ENCODE measurements at regions not wholly inside any gene's neighbourhood (a gene's known extent, or its start where the extent isn't known, plus 50 kb on each side); places are given as distances from the start of the nearest gene placed in this dataset.
A peak's percentile ranks its signal among the peaks of the same experiment; 100 is the strongest.

DNA sequence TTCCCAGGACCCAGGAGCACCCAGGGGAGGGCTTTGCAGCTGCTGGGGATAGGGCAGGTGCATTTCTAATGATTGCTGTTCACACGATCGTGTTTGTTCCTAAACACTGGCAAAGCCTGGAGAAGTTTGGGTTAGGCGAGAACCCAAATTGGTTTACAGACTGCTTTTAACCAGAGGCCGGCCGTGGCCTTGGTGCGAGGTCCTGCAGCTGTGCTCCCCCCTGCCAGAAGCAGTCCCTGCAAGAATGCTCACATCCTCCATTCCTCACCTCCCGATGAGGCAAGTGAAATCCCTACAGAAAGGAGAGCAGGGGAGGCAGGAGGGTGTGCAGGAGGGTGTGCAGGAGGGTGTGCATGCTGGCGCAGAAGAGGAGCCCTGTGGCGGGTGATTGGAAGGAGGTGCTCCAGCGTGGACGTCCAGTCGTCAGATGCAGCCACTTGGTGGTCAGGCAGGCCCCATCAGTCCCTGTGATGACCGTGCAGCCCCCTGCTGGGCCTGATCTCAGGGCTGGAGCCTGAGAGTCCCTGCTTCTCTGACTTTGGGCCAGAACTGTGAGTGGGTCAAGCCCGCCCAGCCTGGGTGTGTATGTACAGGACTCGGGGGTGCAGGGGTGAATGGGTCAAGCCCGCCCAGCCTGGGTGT is 55.7 kb upstream of the FRMD1 start:
- H3K4me3 ChIP-seq, result no peak overlapping the region
- no peaks in the 10 kb centered on the region for H3K9me3 ChIP-seq
- H3K27ac ChIP-seq, result no peak overlapping the region
- no peaks in the 10 kb centered on the region for H3K27me3 ChIP-seq (replicated peaks; ENCODE audit: insufficient read depth)
- no peak for ATAC-seq (ENCODE audit: insufficient number of reproducible peaks, low FRiP score, low read depth)
- TF ChIP-seq, protein P1, sequence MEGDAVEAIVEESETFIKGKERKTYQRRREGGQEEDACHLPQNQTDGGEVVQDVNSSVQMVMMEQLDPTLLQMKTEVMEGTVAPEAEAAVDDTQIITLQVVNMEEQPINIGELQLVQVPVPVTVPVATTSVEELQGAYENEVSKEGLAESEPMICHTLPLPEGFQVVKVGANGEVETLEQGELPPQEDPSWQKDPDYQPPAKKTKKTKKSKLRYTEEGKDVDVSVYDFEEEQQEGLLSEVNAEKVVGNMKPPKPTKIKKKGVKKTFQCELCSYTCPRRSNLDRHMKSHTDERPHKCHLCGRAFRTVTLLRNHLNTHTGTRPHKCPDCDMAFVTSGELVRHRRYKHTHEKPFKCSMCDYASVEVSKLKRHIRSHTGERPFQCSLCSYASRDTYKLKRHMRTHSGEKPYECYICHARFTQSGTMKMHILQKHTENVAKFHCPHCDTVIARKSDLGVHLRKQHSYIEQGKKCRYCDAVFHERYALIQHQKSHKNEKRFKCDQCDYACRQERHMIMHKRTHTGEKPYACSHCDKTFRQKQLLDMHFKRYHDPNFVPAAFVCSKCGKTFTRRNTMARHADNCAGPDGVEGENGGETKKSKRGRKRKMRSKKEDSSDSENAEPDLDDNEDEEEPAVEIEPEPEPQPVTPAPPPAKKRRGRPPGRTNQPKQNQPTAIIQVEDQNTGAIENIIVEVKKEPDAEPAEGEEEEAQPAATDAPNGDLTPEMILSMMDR (IDR thresholded peaks at IDR 0.05), result no peak
- peaks cover 3 to 20% of the 10 kb centered on the region in 2 donors for H3K4me1 ChIP-seq (ENCODE audit: control insufficient read depth in 1 of 2, low read depth in 2 of 2)
- DNase-seq (ENCODE audit: low spot score), result no peak
- no peaks in the 10 kb centered on the region for H3K36me3 ChIP-seq

DNA sequence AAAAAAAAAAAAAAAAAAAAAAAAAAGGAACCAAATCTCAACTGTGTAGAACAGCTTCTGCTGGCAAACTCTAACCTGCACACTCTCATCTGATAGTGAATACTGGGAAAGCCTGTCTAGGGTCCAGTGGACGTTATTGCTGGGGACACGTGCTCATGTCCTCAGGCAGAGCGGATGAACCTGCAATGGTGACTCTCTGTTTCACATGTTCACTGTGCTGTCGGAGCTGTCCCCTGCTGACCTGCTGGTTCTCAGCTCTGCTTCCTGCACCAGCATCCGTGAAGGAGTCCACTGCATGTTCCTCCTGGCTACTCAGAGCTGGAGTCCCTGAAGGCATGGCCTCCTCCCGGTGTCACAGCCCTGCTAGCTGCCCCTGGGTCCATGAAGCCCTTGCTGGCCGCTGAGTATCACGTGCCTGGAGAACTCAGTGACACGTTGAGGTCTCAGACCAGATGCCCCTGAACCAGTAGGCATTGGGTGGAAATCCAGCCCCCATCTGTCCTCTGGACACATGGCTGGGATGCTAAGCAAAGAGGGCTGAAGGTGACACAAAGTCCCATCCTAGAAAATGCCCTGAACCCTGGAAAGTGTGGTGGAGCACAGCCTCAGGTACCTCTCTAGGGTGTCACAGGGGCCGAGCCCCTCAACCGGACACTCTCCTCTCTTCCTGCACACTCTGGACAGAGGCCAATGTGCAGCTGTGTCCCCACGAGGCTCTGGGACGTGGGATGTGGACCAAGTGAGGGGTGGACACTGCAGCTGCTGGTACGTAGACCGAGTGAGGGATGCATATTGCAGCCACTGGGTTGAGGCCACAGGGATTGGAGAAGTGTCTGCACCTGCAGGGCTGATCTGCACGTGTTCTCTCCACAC is 54.9 kb upstream of the FRMD1 start:
- H3K27me3 ChIP-seq (replicated peaks; ENCODE audit: insufficient read depth), result no peaks in the 10 kb centered on the region
- H3K9me3 ChIP-seq, result no peaks in the 10 kb centered on the region
- H3K36me3 ChIP-seq, result no peaks in the 10 kb centered on the region
- H3K4me1 ChIP-seq (ENCODE audit: control insufficient read depth in 1 of 2, low read depth in 2 of 2), result peaks cover 3 to 20% of the 10 kb centered on the region in 2 donors
- ATAC-seq (ENCODE audit: insufficient number of reproducible peaks, low FRiP score, low read depth), result no peak
- no peak for DNase-seq (ENCODE audit: low spot score)
- no peak overlapping the region for H3K27ac ChIP-seq
- TF ChIP-seq, protein P1 (IDR thresholded peaks at IDR 0.05), result no peak
- peak overlapping the region; percentile 64 for H3K4me3 ChIP-seq

DNA sequence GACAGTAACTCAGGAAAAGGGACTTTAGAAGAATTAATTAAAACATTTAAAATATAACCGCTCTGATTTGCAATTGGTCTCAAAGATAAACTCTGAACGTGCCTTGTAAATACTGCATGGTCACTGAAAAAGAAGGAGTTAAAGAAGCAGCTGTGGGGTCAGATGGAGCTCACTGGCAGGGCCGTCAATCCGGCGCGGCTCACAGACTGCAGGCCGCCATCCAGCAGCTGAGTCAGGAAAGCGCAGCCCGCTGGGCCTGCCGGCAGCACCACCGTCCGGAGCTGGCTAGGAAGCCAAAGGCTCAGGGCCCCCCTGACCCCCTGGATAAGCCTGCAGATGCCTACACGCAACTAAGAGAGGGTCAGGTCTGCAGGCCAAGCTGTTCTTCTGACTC is 54.2 kb upstream of the FRMD1 start:
- Histone ChIP-seq H3K4me3 (peak overlapping the region; percentile 64), H3K4me1 (ENCODE audit: control insufficient read depth in 1 of 2, low read depth in 2 of 2) (peaks cover 3 to 20% of the 10 kb centered on the region in 2 donors), H3K27ac (peak overlapping the region; percentile 3 to 4), H3K9me3 (no peaks in the 10 kb centered on the region), H3K27me3 (replicated peaks; ENCODE audit: insufficient read depth) (no peaks in the 10 kb centered on the region), H3K36me3 (no peaks in the 10 kb centered on the region)
- TF ChIP-seq, protein P1 (IDR thresholded peaks at IDR 0.05), result peak; percentile 31
- DNase-seq (ENCODE audit: low spot score), result no peak
- no peak for ATAC-seq (ENCODE audit: insufficient number of reproducible peaks, low FRiP score, low read depth)

DNA sequence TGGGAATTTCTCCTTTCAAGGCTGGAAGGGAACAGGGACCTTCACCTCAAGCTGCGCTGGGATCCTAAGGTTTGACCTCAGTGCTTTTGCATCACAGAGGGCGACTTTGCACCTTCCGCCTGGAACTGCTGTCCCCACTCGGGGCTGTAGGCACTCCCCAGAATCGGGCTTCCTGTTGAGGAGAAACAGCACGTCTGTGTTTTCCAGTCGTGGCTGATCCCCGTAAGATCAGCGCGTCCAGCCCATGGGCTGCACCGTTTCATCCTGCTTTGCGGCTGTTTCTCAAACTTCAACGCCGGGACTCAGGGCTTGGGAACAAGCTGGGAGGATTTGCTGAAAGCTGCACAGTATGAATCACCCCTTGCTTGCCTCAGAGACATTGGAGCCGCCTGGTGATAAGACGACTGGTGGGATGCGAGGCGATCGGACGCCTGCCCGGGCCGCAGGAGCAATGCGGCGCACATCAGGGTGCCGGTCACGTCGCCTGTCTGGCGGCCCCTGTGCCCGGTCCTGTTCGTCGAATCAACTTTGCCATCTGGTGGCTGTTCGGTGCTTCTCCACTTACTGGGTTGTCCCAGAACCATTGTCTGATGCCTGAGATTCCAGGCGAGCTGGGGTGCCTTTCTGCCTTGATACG is 53.6 kb upstream of the FRMD1 start:
- H3K27me3 ChIP-seq (replicated peaks; ENCODE audit: insufficient read depth), result no peaks in the 10 kb centered on the region
- H3K9me3 ChIP-seq, result no peaks in the 10 kb centered on the region
- no peak for DNase-seq (ENCODE audit: low spot score)
- H3K27ac ChIP-seq, result peak overlapping the region; percentile 3 to 4
- H3K36me3 ChIP-seq, result no peaks in the 10 kb centered on the region
- peaks cover 3 to 20% of the 10 kb centered on the region in 2 donors for H3K4me1 ChIP-seq (ENCODE audit: control insufficient read depth in 1 of 2, low read depth in 2 of 2)
- TF ChIP-seq, protein P1 (IDR thresholded peaks at IDR 0.05), result peak; percentile 55
- no peak for ATAC-seq (ENCODE audit: insufficient number of reproducible peaks, low FRiP score, low read depth)
- peak overlapping the region; percentile 64 for H3K4me3 ChIP-seq
